ENCODE measurements at regions not wholly inside any gene's neighbourhood (a gene's known extent, or its start where the extent isn't known, plus 50 kb on each side); places are given as distances from the start of the nearest gene placed in this dataset.

- dilution Hi-C loops (cut with HindIII; ENCODE audit: low sequenced_read_pairs, unreplicated experiment) = no loop called here
- Histone ChIP-seq H2BK20ac (ENCODE audit: low read depth, low read length) (no peak overlapping the region), H3K9ac (ENCODE audit: low read depth, low read length) (no peak overlapping the region), H4K8ac (ENCODE audit: low read depth in 2 of 2, low read length in 2 of 2) (no peak overlapping the region), H2BK15ac (ENCODE audit: low read depth, low read length) (no peak overlapping the region), H3K23ac (ENCODE audit: low read depth, low read length) (no peak overlapping the region), H3K9me3 (ENCODE audit: control insufficient read depth, insufficient read depth, low read length) (no peaks in the 10 kb centered on the region), H2AK9ac (replicated peaks; ENCODE audit: low read depth, low read length, poor library complexity) (no peak overlapping the region), H3K18ac (ENCODE audit: low read depth, low read length) (no peak overlapping the region), H3K27ac (ENCODE audit: insufficient read depth, low read length) (no peak overlapping the region), H3K4me3 (ENCODE audit: insufficient read depth, low read depth, low read length) (no peak overlapping the region), H3K36me3 (ENCODE audit: control insufficient read depth, insufficient read depth, low read length) (no peaks in the 10 kb centered on the region), H2AFZ (replicated peaks; ENCODE audit: low read length, poor library complexity) (no peak overlapping the region), H3K4ac (ENCODE audit: low read depth, low read length) (no peak overlapping the region), H2BK5ac (ENCODE audit: low read depth, low read length, poor library complexity, severe bottlenecking) (no peak overlapping the region), H3K79me1 (ENCODE audit: low read depth in 1 of 2, low read length in 2 of 2) (no peaks in the 10 kb centered on the region), H3K9me1 (ENCODE audit: insufficient read depth, low read length) (no peaks in the 10 kb centered on the region), H3K56ac (ENCODE audit: extremely low read depth, insufficient read depth, low read length) (no peak overlapping the region), H2AK5ac (ENCODE audit: low read depth, low read length) (no peak overlapping the region), H3K14ac (replicated peaks; ENCODE audit: low read depth, low read length) (no peak overlapping the region), H3K27me3 (ENCODE audit: control insufficient read depth, insufficient read depth, low read length) (peaks cover 4% of the 10 kb centered on the region; the same call in 1 of the 2 replicates), H4K91ac (ENCODE audit: insufficient read depth, low read depth, low read length) (no peak overlapping the region), H3K4me1 (ENCODE audit: control insufficient read depth, insufficient read depth, low read length) (no peaks in the 10 kb centered on the region), H2BK120ac (ENCODE audit: low read depth, low read length) (no peak overlapping the region), H3K4me2 (ENCODE audit: low read depth, low read length) (no peak overlapping the region), H4K5ac (ENCODE audit: low read depth, low read length) (no peak overlapping the region), H4K20me1 (ENCODE audit: insufficient read depth, low read length) (no peaks in the 10 kb centered on the region)
- TF ChIP-seq MAFK (IDR thresholded peaks at IDR 0.05; ENCODE audit: low read depth, low read length) = no peak
- no peak for TF ChIP-seq MAZ (IDR thresholded peaks at IDR 0.05; ENCODE audit: borderline replicate concordance, low read depth, low read length)
- TF ChIP-seq RAD21 (IDR thresholded peaks at IDR 0.05; ENCODE audit: low read length) = no peak
- TF ChIP-seq BHLHE40 (IDR thresholded peaks at IDR 0.05; ENCODE audit: low read depth, low read length) = no peak
- no peak for TF ChIP-seq CEBPB (IDR thresholded peaks at IDR 0.05; ENCODE audit: low read depth, low read length)
- TF ChIP-seq ELK1 (IDR thresholded peaks at IDR 0.05; ENCODE audit: borderline replicate concordance, low read depth, low read length) = no peak
- no peak for TF ChIP-seq CHD1 (IDR thresholded peaks at IDR 0.05; ENCODE audit: low read depth, low read length)
- TF ChIP-seq NFE2L2 (IDR thresholded peaks at IDR 0.05; ENCODE audit: low read depth, low read length) = no peak
- TF ChIP-seq MXI1 (IDR thresholded peaks at IDR 0.05; ENCODE audit: borderline replicate concordance, low read depth, low read length) = no peak
- TF ChIP-seq SMC3 (IDR thresholded peaks at IDR 0.05; ENCODE audit: low read depth, low read length) = no peak
- TF ChIP-seq POLR2A (IDR thresholded peaks at IDR 0.05; ENCODE audit: low read depth, low read length) = no peak
- no peak for TF ChIP-seq RCOR1 (IDR thresholded peaks at IDR 0.05; ENCODE audit: insufficient replicate concordance, low read length)
- TF ChIP-seq RFX5 (IDR thresholded peaks at IDR 0.05; ENCODE audit: low read depth, low read length) = no peak
- TF ChIP-seq, protein P1, sequence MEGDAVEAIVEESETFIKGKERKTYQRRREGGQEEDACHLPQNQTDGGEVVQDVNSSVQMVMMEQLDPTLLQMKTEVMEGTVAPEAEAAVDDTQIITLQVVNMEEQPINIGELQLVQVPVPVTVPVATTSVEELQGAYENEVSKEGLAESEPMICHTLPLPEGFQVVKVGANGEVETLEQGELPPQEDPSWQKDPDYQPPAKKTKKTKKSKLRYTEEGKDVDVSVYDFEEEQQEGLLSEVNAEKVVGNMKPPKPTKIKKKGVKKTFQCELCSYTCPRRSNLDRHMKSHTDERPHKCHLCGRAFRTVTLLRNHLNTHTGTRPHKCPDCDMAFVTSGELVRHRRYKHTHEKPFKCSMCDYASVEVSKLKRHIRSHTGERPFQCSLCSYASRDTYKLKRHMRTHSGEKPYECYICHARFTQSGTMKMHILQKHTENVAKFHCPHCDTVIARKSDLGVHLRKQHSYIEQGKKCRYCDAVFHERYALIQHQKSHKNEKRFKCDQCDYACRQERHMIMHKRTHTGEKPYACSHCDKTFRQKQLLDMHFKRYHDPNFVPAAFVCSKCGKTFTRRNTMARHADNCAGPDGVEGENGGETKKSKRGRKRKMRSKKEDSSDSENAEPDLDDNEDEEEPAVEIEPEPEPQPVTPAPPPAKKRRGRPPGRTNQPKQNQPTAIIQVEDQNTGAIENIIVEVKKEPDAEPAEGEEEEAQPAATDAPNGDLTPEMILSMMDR (conservative IDR thresholded peaks at IDR 0.05; ENCODE audit: low read depth, low read length) = no peak
- no peak for TF ChIP-seq USF2 (IDR thresholded peaks at IDR 0.05; ENCODE audit: low read depth, low read length)
- TF ChIP-seq FOS (IDR thresholded peaks at IDR 0.05; ENCODE audit: low read depth, low read length) = no peak
- CTCF ChIA-PET = no interaction called here
- no TSS peak for BruUV-seq (replicated peaks)
- intact Hi-C loops (cut with micrococcal nuclease) = no loop called here
- WGBS, 2 experiments (ENCODE audit: extremely low coverage in 2 of 2, insufficient read length in 1 of 2) = 80% methylated on average over 1 of the region's 7 CpGs; no CpG with 5 or more reads in 1 of the 2 experiments
- ATAC-seq (ENCODE audit: low read depth) = no peak
- in situ Hi-C loops (cut with MboI; ENCODE audit: low sequenced_read_pairs) = no loop called here
- POLR2A ChIA-PET (ENCODE audit: unreplicated experiment) = no interaction called here
- DNase-seq = no peak
Observed at GRCh38 chr5:175230299-175230698, 213.7 kb downstream of the DRD1 start.
